DOHH2 (cell line): ENCODE measurements at regions not wholly inside any gene's neighbourhood (a gene's known extent, or its start where the extent isn't known, plus 50 kb on each side); places are given as distances from the start of the nearest gene placed in this dataset.

Source experiments
- H3F3A ChIP-seq: fragments of 200-600 bp; sonication (generic), shearing (Covaris generic); 2 replicates; pipeline ENCODE4 v1.6.0; 2016; ENCODE audit warnings: antibody characterized with exemption, mild to moderate bottlenecking; ENCODE audit not compliant: control insufficient read depth, insufficient read depth
- H3K27ac ChIP-seq: fragments of 200-600 bp; sonication (generic); 2 replicates; pipeline ENCODE4 v1.5.1; 2014; ENCODE audit warnings: low read depth, mild to moderate bottlenecking, low read length, moderate library complexity
- H3K27me3 ChIP-seq: fragments of 200-600 bp; sonication (generic); 2 replicates; pipeline ENCODE4 v1.6.1; 2014; ENCODE audit warnings: mild to moderate bottlenecking, low read length, mixed read lengths; ENCODE audit not compliant: control insufficient read depth
- H3K36me3 ChIP-seq: fragments of 200-600 bp; sonication (generic); 2 replicates; pipeline ENCODE4 v1.6.1; 2014; ENCODE audit warnings: mild to moderate bottlenecking, low read length, moderate library complexity, mixed read lengths; ENCODE audit not compliant: control insufficient read depth
- H3K4me1 ChIP-seq: fragments of 200-600 bp; sonication (generic); 2 replicates; pipeline ENCODE4 v1.6.1; 2014; ENCODE audit warnings: mild to moderate bottlenecking, low read length, mixed read lengths; ENCODE audit not compliant: control insufficient read depth
- H3K4me2 ChIP-seq: fragments of 200-600 bp; sonication (generic); 2 replicates; pipeline ENCODE4 v1.6.0; 2014; ENCODE audit warnings: mild to moderate bottlenecking, low read length, moderate library complexity
- H3K4me3 ChIP-seq: fragments of 200-600 bp; sonication (generic); 2 replicates; pipeline ENCODE4 v1.5.1; 2014; ENCODE audit warnings: mild to moderate bottlenecking, low read length, mixed read lengths
- H3K79me2 ChIP-seq: fragments of 200-600 bp; sonication (generic); 2 replicates; pipeline ENCODE4 v1.6.1; 2014; ENCODE audit warnings: mild to moderate bottlenecking, low read length, mixed read lengths; ENCODE audit not compliant: control insufficient read depth
- H3K9me2 ChIP-seq: fragments of 200-600 bp; sonication (generic); replicated peaks from 2 replicates; pipeline ENCODE4 v1.6.1; 2014; ENCODE audit warnings: mild to moderate bottlenecking, low read length, mixed read lengths; ENCODE audit not compliant: control insufficient read depth
- H3K9me3 ChIP-seq: fragments of 200-600 bp; sonication (generic); 2 replicates; pipeline ENCODE4 v1.6.1; 2014; ENCODE audit warnings: antibody characterized with exemption, low read length, mixed read lengths; ENCODE audit not compliant: control insufficient read depth, insufficient read depth
- H4K20me1 ChIP-seq: fragments of 200-600 bp; sonication (generic); 2 replicates; pipeline ENCODE4 v1.6.0; 2014; ENCODE audit warnings: low read depth, mild to moderate bottlenecking, antibody characterized with exemption, low read length, moderate library complexity; ENCODE audit not compliant: control insufficient read depth, insufficient read depth
- EZH2phosphoT487 ChIP-seq: fragments of 200-600 bp; sonication (generic); IDR thresholded peaks from 2 replicates; pipeline ENCODE4 v1.6.1; 2017; ENCODE audit warnings: borderline replicate concordance, mild to moderate bottlenecking, antibody characterized with exemption, low read length, moderate library complexity, mixed read lengths
- TF ChIP-seq, protein P1 (sequence below): fragments of 200-600 bp; sonication (generic); IDR thresholded peaks from one replicate; pipeline ENCODE4 v1.5.1; 2014; ENCODE audit warnings: antibody characterized with exemption, mild to moderate bottlenecking, low read depth, low read length; ENCODE audit not compliant: poor library complexity, severe bottlenecking

GRCh38 chr6:48922837-48923236 is 540.2 kb downstream of the MMUT start:
- H3K9me3 ChIP-seq: no peaks in the 10 kb centered on the region
- no peak overlapping the region for H3K27ac ChIP-seq
- H3F3A ChIP-seq: no peaks in the 10 kb centered on the region
- H4K20me1 ChIP-seq: no peaks in the 10 kb centered on the region
- H3K9me2 ChIP-seq: no peaks in the 10 kb centered on the region
- no peaks in the 10 kb centered on the region for H3K4me1 ChIP-seq
- H3K27me3 ChIP-seq: no peaks in the 10 kb centered on the region
- H3K4me3 ChIP-seq: no peak overlapping the region
- H3K36me3 ChIP-seq: no peaks in the 10 kb centered on the region
- H3K79me2 ChIP-seq: no peaks in the 10 kb centered on the region
- TF ChIP-seq, protein P1, sequence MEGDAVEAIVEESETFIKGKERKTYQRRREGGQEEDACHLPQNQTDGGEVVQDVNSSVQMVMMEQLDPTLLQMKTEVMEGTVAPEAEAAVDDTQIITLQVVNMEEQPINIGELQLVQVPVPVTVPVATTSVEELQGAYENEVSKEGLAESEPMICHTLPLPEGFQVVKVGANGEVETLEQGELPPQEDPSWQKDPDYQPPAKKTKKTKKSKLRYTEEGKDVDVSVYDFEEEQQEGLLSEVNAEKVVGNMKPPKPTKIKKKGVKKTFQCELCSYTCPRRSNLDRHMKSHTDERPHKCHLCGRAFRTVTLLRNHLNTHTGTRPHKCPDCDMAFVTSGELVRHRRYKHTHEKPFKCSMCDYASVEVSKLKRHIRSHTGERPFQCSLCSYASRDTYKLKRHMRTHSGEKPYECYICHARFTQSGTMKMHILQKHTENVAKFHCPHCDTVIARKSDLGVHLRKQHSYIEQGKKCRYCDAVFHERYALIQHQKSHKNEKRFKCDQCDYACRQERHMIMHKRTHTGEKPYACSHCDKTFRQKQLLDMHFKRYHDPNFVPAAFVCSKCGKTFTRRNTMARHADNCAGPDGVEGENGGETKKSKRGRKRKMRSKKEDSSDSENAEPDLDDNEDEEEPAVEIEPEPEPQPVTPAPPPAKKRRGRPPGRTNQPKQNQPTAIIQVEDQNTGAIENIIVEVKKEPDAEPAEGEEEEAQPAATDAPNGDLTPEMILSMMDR: no peak
- no peak overlapping the region for H3K4me2 ChIP-seq

DNA sequence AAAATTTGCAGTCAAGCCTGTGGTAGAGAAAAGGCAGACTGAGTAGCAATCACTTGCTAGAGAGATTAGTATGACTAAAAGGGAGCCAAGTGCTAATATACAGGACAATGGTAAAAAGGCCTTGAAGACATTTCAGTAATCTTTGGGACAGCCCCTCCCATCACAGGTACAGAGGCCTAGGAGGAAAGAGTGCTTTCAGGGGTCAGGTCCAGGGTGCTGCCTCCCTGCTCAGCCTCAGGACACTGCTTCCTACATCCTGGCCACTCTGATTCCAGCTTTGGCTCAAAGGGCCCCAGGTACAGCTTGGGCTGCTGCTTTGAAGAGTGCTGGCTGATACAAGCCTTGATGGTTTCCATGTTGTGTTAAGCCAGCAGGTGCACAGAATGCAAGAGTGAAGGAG is 543.5 kb downstream of the MMUT start:
- H3K27ac ChIP-seq: no peak overlapping the region
- H3K4me3 ChIP-seq: no peak overlapping the region
- no peaks in the 10 kb centered on the region for H4K20me1 ChIP-seq
- H3K79me2 ChIP-seq: no peaks in the 10 kb centered on the region
- no peaks in the 10 kb centered on the region for H3K36me3 ChIP-seq
- no peaks in the 10 kb centered on the region for H3F3A ChIP-seq
- no peaks in the 10 kb centered on the region for H3K9me3 ChIP-seq
- no peaks in the 10 kb centered on the region for H3K9me2 ChIP-seq
- H3K4me1 ChIP-seq: no peaks in the 10 kb centered on the region
- TF ChIP-seq EZH2phosphoT487: no peak
- TF ChIP-seq, protein P1: no peak
- no peaks in the 10 kb centered on the region for H3K27me3 ChIP-seq
- H3K4me2 ChIP-seq: no peak overlapping the region

GRCh38 chr6:48917233-48917632 is 545.8 kb downstream of the MMUT start:
- TF ChIP-seq, protein P1: no peak
- no peak for TF ChIP-seq EZH2phosphoT487
- Histone ChIP-seq H3K9me3 (no peaks in the 10 kb centered on the region), H3K9me2 (no peaks in the 10 kb centered on the region), H3K79me2 (no peaks in the 10 kb centered on the region), H3K4me3 (no peak overlapping the region), H3K36me3 (no peaks in the 10 kb centered on the region), H3K27me3 (no peaks in the 10 kb centered on the region), H3F3A (no peaks in the 10 kb centered on the region), H3K27ac (no peak overlapping the region), H3K4me2 (no peak overlapping the region), H3K4me1 (no peaks in the 10 kb centered on the region), H4K20me1 (no peaks in the 10 kb centered on the region)

GRCh38 chr6:48916607-48917006 is 546.4 kb downstream of the MMUT start:
- Histone ChIP-seq H3K4me1 (no peaks in the 10 kb centered on the region), H3F3A (no peaks in the 10 kb centered on the region), H3K4me2 (no peak overlapping the region), H3K27ac (no peak overlapping the region), H4K20me1 (no peaks in the 10 kb centered on the region), H3K9me2 (no peaks in the 10 kb centered on the region), H3K79me2 (no peaks in the 10 kb centered on the region), H3K27me3 (no peaks in the 10 kb centered on the region), H3K4me3 (no peak overlapping the region), H3K36me3 (no peaks in the 10 kb centered on the region), H3K9me3 (no peaks in the 10 kb centered on the region)
- TF ChIP-seq, protein P1: no peak
- TF ChIP-seq EZH2phosphoT487: no peak
